Astrocyte (in vitro differentiated cells and primary cell): ENCODE measurements at regions not wholly inside any gene's neighbourhood (a gene's known extent, or its start where the extent isn't known, plus 50 kb on each side); places are given as distances from the start of the nearest gene placed in this dataset.

ENCODE experiments used
- EZH2 ChIP-seq: IDR thresholded peaks from 2 replicates; pipeline ENCODE4 v1.6.1; 2012; ENCODE audit warnings: mild to moderate bottlenecking, low read length, inconsistent platforms; ENCODE audit not compliant: insufficient read depth
- TF ChIP-seq, protein P1 (sequence below): IDR thresholded peaks from 2 replicates; pipeline ENCODE4 v1.5.1; 2011; ENCODE audit warnings: low read depth, mild to moderate bottlenecking, inconsistent platforms, low read length, moderate library complexity; ENCODE audit not compliant: insufficient read depth

DNA sequence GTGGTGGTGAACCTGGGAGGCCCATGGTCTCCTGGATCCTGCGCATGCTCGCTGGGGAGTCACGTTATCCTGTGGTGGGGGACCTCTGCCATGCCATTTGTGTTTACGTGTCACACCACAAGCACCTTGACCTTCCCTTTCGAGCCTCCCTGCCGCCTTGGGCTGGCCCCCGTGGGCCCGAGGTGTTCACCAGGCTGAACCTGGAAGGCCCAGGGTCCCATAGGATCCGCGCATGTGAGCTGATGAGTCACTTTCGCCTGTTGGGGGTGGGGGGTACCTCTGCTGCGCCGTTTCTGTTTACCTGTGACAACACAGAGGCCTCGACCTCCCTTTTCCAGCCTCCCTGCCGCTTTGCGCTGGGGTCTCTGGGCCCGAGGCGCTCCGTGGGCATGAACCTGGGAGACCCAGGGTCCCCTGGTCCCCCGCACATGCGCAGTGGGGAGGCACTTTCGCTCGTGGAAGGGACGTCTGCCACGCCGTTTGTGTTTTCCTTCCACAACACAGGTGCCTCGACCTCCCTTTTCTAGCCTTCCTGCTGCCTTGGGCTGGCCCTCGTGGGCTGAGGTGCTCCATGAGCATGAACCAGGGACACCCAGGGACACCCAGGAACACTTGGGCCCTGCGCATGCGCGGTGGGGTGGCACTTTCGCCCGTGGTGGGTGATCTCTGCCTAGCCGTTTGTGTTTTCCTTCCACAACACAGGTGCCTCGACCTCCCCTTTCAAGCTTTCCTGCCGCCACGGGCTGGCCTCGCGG is 334.1 kb downstream of the ALG10 start:
- TF ChIP-seq, protein P1, sequence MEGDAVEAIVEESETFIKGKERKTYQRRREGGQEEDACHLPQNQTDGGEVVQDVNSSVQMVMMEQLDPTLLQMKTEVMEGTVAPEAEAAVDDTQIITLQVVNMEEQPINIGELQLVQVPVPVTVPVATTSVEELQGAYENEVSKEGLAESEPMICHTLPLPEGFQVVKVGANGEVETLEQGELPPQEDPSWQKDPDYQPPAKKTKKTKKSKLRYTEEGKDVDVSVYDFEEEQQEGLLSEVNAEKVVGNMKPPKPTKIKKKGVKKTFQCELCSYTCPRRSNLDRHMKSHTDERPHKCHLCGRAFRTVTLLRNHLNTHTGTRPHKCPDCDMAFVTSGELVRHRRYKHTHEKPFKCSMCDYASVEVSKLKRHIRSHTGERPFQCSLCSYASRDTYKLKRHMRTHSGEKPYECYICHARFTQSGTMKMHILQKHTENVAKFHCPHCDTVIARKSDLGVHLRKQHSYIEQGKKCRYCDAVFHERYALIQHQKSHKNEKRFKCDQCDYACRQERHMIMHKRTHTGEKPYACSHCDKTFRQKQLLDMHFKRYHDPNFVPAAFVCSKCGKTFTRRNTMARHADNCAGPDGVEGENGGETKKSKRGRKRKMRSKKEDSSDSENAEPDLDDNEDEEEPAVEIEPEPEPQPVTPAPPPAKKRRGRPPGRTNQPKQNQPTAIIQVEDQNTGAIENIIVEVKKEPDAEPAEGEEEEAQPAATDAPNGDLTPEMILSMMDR: no peak
- TF ChIP-seq EZH2: no peak
